CD4-positive, alpha-beta T cell (primary cell): ENCODE measurements at regions not wholly inside any gene's neighbourhood (a gene's known extent, or its start where the extent isn't known, plus 50 kb on each side); places are given as distances from the start of the nearest gene placed in this dataset.

Experiments
- ATAC-seq: fragments of 200-7000 bp; cut with Tn5 transposase; one replicate; pipeline ENCODE4 v1.10.0; 2022; ENCODE audit warnings: mild to moderate bottlenecking; ENCODE audit not compliant: poor library complexity
- CTCF ChIA-PET: fragments of 350-600 bp; sonication (Branson Sonifier 250); formaldehyde crosslinking; loops from one replicate; lab custom pipeline; 2021; ENCODE audit warnings: antibody characterized with exemption, inconsistent platforms; lab: Charles Lee
- POLR2A ChIA-PET: fragments of 350-600 bp; sonication (Branson Sonifier 250); formaldehyde crosslinking; loops from one replicate; lab custom pipeline; 2021; ENCODE audit warnings: antibody characterized with exemption, inconsistent platforms; lab: Charles Lee
- DNase-seq, 14 experiments: peaks; one replicate each; pipeline ENCODE4 v3.0.0-alpha.2; 2013 to 2020; ENCODE audit warnings: mixed read lengths in 2 of 14
- H3K27ac ChIP-seq, 2 donors: one replicate each; pipeline versions ENCODE4 v1.5.1 to v1.7.0; 2013; ENCODE audit warnings: low read length in 2 of 2, low read depth in 1 of 2, mild to moderate bottlenecking in 1 of 2
- H3K27me3 ChIP-seq, 2 experiments: 1 replicate in 1 of 2; 2 replicates in 1 of 2; pipeline versions ENCODE4 v1.6.1 to v1.7.0; 2013; ENCODE audit warnings: low read length in 2 of 2, control low read depth in 1 of 2, mild to moderate bottlenecking in 1 of 2, moderate library complexity in 1 of 2; ENCODE audit not compliant: insufficient read depth in 2 of 2, control insufficient read depth in 1 of 2
- H3K36me3 ChIP-seq: one replicate; pipeline ENCODE4 v1.6.1; 2013; ENCODE audit warnings: low read length, control low read depth; ENCODE audit not compliant: insufficient read depth
- H3K4me1 ChIP-seq: one replicate; pipeline ENCODE4 v1.6.1; 2013; ENCODE audit warnings: low read length, control low read depth; ENCODE audit not compliant: insufficient read depth
- H3K4me3 ChIP-seq: one replicate; pipeline ENCODE4 v1.5.1; 2013; ENCODE audit warnings: mild to moderate bottlenecking, low read length, moderate library complexity
- H3K9me3 ChIP-seq, 2 experiments: 1 replicate in 1 of 2; 2 replicates in 1 of 2; pipeline versions ENCODE4 v1.6.1 to v1.7.0; 2013; ENCODE audit warnings: low read length in 2 of 2, mild to moderate bottlenecking in 2 of 2, control low read depth in 1 of 2, moderate library complexity in 1 of 2; ENCODE audit not compliant: control insufficient read depth in 1 of 2, insufficient read depth in 1 of 2
- H3K27ac Mint-ChIP-seq: one replicate; pipeline ENCODE4 v1.8.0; 2020; ENCODE audit warnings: mixed read lengths
- H3K27me3 Mint-ChIP-seq: one replicate; pipeline ENCODE4 v1.8.0; 2021; ENCODE audit warnings: mixed read lengths
- H3K36me3 Mint-ChIP-seq: one replicate; pipeline ENCODE4 v1.8.0; 2021; ENCODE audit warnings: low read depth, mixed read lengths
- H3K4me1 Mint-ChIP-seq: one replicate; pipeline ENCODE4 v1.8.0; 2021; ENCODE audit warnings: low read depth, mixed read lengths
- H3K4me3 Mint-ChIP-seq: one replicate; pipeline ENCODE4 v1.8.0; 2020; ENCODE audit warnings: mild to moderate bottlenecking, mixed read lengths
- H3K9me3 Mint-ChIP-seq: one replicate; pipeline ENCODE4 v1.8.0; 2020; ENCODE audit warnings: mixed read lengths
- intact Hi-C, 2 experiments: fragments of 100-400 bp; cut with DNase I in 1 of 2; cut with micrococcal nuclease in 1 of 2; formaldehyde crosslinking; loops; one replicate each; pipeline versions ENCODE4 v1.15.1 to v1.9.0; 2023 to 2025; cut with DNase I, micrococcal nuclease
- TF ChIP-seq, protein P1 (sequence below): fragments of 200-600 bp; IDR thresholded peaks from one replicate; pipeline ENCODE4 v1.8.0; 2022; ENCODE audit warnings: antibody characterized with exemption, mild to moderate bottlenecking

DNA sequence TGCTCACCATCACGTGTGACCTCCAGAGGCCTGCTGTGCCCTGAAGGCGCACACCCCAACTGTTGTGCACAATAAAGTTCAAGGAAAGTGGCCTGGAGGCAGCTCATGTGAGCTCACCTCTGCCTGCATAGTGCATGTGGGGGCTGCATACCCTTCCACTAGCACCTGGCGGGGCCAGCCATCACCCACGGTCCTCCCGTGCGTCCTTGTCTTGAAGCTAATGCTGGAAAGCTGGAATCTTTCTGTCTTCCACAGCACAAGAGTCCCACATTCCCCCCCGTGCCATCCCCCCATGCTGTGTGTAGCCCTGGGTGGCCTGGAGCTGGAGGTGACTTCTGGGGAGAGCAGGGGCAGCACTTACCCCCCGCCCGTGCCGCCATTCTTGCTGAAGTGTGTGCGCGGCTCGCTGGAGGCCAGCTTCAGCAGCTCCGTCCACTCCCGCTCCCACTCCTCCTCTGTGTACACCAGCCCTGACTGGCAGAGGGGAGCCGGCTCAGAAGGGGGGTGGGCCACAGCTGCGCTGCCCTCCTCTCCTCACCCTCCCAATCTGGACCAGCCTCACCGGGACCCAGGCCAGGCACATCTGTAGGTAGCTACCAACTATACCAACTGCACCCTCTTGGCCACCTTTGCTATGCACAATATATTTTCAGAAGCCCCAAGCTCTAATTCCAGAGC, 199.5 kb downstream of the KLF13 start:
- Histone ChIP-seq H3K27me3 (no peaks in the 10 kb centered on the region), H3K9me3 (no peaks in the 10 kb centered on the region), H3K4me1 (no peaks in the 10 kb centered on the region), H3K27ac (no peak overlapping the region), H3K36me3 (no peaks in the 10 kb centered on the region), H3K4me3 (no peak overlapping the region)
- no peak for ATAC-seq
- ChIA-PET CTCF (no interaction called here), POLR2A (no interaction called here)
- H3K27me3 Mint-ChIP-seq, result peaks cover 7% of the 10 kb centered on the region
- no peaks in the 10 kb centered on the region for H3K36me3 Mint-ChIP-seq
- no peak for DNase-seq
- intact Hi-C loops, result no loop called here
- no peaks in the 10 kb centered on the region for H3K4me1 Mint-ChIP-seq
- H3K27ac Mint-ChIP-seq, result no peak overlapping the region
- no peak overlapping the region for H3K4me3 Mint-ChIP-seq
- no peaks in the 10 kb centered on the region for H3K9me3 Mint-ChIP-seq
- TF ChIP-seq, protein P1, sequence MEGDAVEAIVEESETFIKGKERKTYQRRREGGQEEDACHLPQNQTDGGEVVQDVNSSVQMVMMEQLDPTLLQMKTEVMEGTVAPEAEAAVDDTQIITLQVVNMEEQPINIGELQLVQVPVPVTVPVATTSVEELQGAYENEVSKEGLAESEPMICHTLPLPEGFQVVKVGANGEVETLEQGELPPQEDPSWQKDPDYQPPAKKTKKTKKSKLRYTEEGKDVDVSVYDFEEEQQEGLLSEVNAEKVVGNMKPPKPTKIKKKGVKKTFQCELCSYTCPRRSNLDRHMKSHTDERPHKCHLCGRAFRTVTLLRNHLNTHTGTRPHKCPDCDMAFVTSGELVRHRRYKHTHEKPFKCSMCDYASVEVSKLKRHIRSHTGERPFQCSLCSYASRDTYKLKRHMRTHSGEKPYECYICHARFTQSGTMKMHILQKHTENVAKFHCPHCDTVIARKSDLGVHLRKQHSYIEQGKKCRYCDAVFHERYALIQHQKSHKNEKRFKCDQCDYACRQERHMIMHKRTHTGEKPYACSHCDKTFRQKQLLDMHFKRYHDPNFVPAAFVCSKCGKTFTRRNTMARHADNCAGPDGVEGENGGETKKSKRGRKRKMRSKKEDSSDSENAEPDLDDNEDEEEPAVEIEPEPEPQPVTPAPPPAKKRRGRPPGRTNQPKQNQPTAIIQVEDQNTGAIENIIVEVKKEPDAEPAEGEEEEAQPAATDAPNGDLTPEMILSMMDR, result no peak

DNA sequence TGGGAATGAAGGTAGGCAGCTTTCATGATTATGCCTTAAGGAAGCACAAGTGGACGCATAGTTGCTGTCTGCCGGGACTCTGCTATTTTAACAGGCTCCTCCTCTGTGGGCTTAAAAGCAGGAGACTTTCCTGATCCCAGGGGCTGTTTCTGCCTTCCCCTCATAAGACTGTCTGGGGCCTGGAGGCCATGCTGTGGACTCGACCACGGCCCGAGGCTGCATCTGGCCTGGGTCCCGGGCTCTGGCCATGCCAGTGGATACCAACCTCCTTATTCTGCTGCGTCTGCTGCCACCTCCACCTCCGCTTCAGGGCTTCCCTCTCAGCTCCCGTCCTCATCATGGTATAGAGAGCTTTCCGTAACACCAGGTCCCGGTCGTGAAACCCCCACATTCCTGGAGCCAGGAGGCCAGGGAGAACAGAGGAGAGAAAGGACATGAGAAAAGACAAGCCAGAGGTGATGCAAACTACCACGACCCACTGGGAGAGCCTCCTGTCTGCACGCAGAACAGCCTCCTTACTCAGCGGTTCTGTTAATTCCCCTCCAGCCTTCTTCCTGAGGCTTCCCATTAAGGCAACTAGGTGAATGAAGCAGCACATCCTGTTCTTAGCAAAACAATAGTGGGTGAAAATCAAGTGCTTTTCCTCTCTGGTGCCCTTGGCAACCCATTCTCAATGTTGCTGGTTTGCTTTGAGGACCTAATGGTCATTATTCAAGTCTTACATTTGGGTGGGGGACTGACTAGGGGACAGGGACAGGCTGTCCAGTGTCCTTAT, 200.5 kb downstream of the KLF13 start:
- Histone ChIP-seq H3K9me3 (no peaks in the 10 kb centered on the region), H3K27me3 (peaks cover 0 to 6% of the 10 kb centered on the region in 2 experiments), H3K4me3 (no peak overlapping the region), H3K27ac (no peak overlapping the region), H3K36me3 (no peaks in the 10 kb centered on the region), H3K4me1 (no peaks in the 10 kb centered on the region)
- H3K27ac Mint-ChIP-seq, result no peak overlapping the region
- TF ChIP-seq, protein P1, result no peak
- peaks cover under 1% of the 10 kb centered on the region for H3K9me3 Mint-ChIP-seq
- no peaks in the 10 kb centered on the region for H3K36me3 Mint-ChIP-seq
- H3K4me3 Mint-ChIP-seq, result no peak overlapping the region
- no peak for ATAC-seq
- ChIA-PET CTCF (no interaction called here), POLR2A (no interaction called here)
- DNase-seq, result no peak
- no peaks in the 10 kb centered on the region for H3K4me1 Mint-ChIP-seq
- intact Hi-C loops, result no loop called here
- peaks cover 7% of the 10 kb centered on the region for H3K27me3 Mint-ChIP-seq

DNA sequence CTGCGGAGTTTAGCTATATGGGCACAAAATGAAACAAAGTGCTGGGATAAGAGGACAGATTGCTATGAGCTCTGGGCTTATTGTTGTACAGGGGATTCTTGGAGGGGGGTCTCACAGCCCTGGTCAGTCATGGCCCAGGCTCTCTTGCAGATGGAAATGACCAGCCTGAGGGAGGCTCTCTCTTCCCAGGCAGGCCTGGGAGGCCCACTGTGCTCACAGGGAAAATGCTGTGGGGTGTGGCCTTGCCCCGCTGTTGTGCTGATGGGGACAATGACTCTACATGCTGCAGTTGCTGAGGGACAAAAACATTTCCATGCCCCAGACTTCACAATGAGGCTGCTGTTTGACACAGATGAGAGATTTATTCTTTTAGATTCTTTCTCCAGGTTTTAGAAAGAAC, 202.2 kb downstream of the KLF13 start:
- Histone ChIP-seq H3K4me3 (no peak overlapping the region), H3K36me3 (no peaks in the 10 kb centered on the region), H3K27me3 (peaks cover 0 to 6% of the 10 kb centered on the region in 2 experiments), H3K27ac (no peak overlapping the region), H3K9me3 (no peaks in the 10 kb centered on the region), H3K4me1 (no peaks in the 10 kb centered on the region)
- no peak for ATAC-seq
- CTCF ChIA-PET, result no interaction called here
- Mint-ChIP-seq H3K9me3 (peaks cover 3% of the 10 kb centered on the region), H3K4me3 (no peak overlapping the region), H3K4me1 (no peaks in the 10 kb centered on the region), H3K27ac (no peak overlapping the region), H3K27me3 (peaks cover 7% of the 10 kb centered on the region), H3K36me3 (no peaks in the 10 kb centered on the region)
- POLR2A ChIA-PET, result no interaction called here
- intact Hi-C loops, result no loop called here
- DNase-seq, result no peak
- TF ChIP-seq, protein P1, result no peak
